GM23338 (cell line): ENCODE measurements at regions not wholly inside any gene's neighbourhood (a gene's known extent, or its start where the extent isn't known, plus 50 kb on each side); places are given as distances from the start of the nearest gene placed in this dataset.

Experiments used
- ATAC-seq: fragments of 200-7000 bp; cut with Tn5 transposase; 3 replicates; pipeline ENCODE4 v1.9.1; 2020
- DNase-seq: peaks from one replicate; pipeline ENCODE4 v3.0.0-alpha.2; 2015; ENCODE audit warnings: low spot score
- H2AFZ ChIP-seq: fragments of 200-600 bp; sonication (generic); 2 replicates; pipeline ENCODE4 v1.8.0; 2016; ENCODE audit warnings: antibody characterized with exemption, mild to moderate bottlenecking, moderate library complexity
- H3F3A ChIP-seq: fragments of 200-600 bp; sonication (generic); replicated peaks from 2 replicates; pipeline ENCODE4 v1.8.0; 2017; ENCODE audit warnings: antibody characterized with exemption, mixed run types, low read depth
- H3K27ac ChIP-seq: fragments of 200-600 bp; sonication (generic); 2 replicates; pipeline ENCODE4 v1.6.1; 2016; ENCODE audit warnings: low read depth
- H3K27me3 ChIP-seq: fragments of 200-600 bp; sonication (generic); 2 replicates; pipeline ENCODE4 v1.8.0; 2016; ENCODE audit warnings: mild to moderate bottlenecking, mixed run types, moderate library complexity; ENCODE audit not compliant: insufficient read depth
- H3K36me3 ChIP-seq: fragments of 200-600 bp; sonication (generic); 2 replicates; pipeline ENCODE4 v1.8.0; 2016; ENCODE audit warnings: mild to moderate bottlenecking; ENCODE audit not compliant: insufficient read depth
- H3K4me1 ChIP-seq: fragments of 200-600 bp; sonication (generic); 2 replicates; pipeline ENCODE4 v1.8.0; 2016; ENCODE audit warnings: mild to moderate bottlenecking, moderate library complexity; ENCODE audit not compliant: insufficient read depth
- H3K4me2 ChIP-seq: fragments of 200-600 bp; sonication (generic); 2 replicates; pipeline ENCODE4 v1.7.1; 2017; ENCODE audit warnings: mixed run types
- H3K4me3 ChIP-seq: fragments of 200-600 bp; sonication (generic); 2 replicates; pipeline ENCODE4 v1.6.1; 2016; ENCODE audit warnings: mixed run types
- H3K79me2 ChIP-seq: fragments of 200-600 bp; sonication (generic); replicated peaks from 2 replicates; pipeline ENCODE4 v1.8.0; 2017; ENCODE audit warnings: mild to moderate bottlenecking; ENCODE audit not compliant: insufficient read depth
- H3K9me2 ChIP-seq: fragments of 200-600 bp; sonication (generic); 2 replicates; pipeline ENCODE4 v1.8.0; 2017; ENCODE audit not compliant: insufficient read depth
- H4K20me1 ChIP-seq: fragments of 200-600 bp; sonication (generic); replicated peaks from 2 replicates; pipeline ENCODE4 v1.8.0; 2017; ENCODE audit warnings: mild to moderate bottlenecking; ENCODE audit not compliant: insufficient read depth
- H3K27ac Mint-ChIP-seq: 2 replicates; pipeline ENCODE4 v1.8.0; 2020; ENCODE audit warnings: inconsistent platforms, mild to moderate bottlenecking, moderate library complexity, mixed read lengths
- H3K27me3 Mint-ChIP-seq: 3 replicates; pipeline ENCODE4 v1.8.0; 2022; ENCODE audit warnings: low read depth, mild to moderate bottlenecking, moderate library complexity, mixed read lengths, inconsistent platforms; ENCODE audit not compliant: insufficient read depth, poor library complexity
- H3K36me3 Mint-ChIP-seq: 3 replicates; pipeline ENCODE4 v1.8.0; 2021; ENCODE audit warnings: low read depth, mild to moderate bottlenecking, inconsistent platforms, moderate library complexity, mixed read lengths
- H3K4me1 Mint-ChIP-seq: 3 replicates; pipeline ENCODE4 v1.8.0; 2020; ENCODE audit warnings: mild to moderate bottlenecking, inconsistent platforms, mixed read lengths
- H3K4me3 Mint-ChIP-seq: 3 replicates; pipeline ENCODE4 v1.8.0; 2021; ENCODE audit warnings: moderate library complexity, mild to moderate bottlenecking, inconsistent platforms, mixed read lengths
- H3K9me3 Mint-ChIP-seq: 3 replicates; pipeline ENCODE4 v1.8.0; 2020; ENCODE audit warnings: moderate library complexity, mild to moderate bottlenecking, inconsistent platforms, mixed read lengths
- CREB1 ChIP-seq: fragments of 250-450 bp; sonication (Bioruptor Pico); IDR thresholded peaks from 2 replicates; pipeline ENCODE4 v1.5.0; 2020; ENCODE audit warnings: low read depth, mild to moderate bottlenecking, moderate library complexity
- CTCF ChIP-seq, 2 experiments: fragments of 200-600 bp in 1 of 2; sonication (generic) in 1 of 2; conservative IDR thresholded peaks; 2 replicates each; pipeline versions ENCODE4 v1.5.1 to v1.6.1; 2016 to 2017; ENCODE audit warnings: antibody characterized with exemption in 2 of 2, low read depth in 2 of 2, mild to moderate bottlenecking in 2 of 2, moderate library complexity in 1 of 2
- EZH2 ChIP-seq: fragments of 200-600 bp; sonication (generic); IDR thresholded peaks from one replicate; pipeline ENCODE4 v1.8.0; 2017; ENCODE audit warnings: antibody characterized with exemption, mild to moderate bottlenecking, low read depth; ENCODE audit not compliant: unreplicated experiment
- EZH2phosphoT487 ChIP-seq: fragments of 200-600 bp; sonication (generic); IDR thresholded peaks from one replicate; pipeline ENCODE4 v1.8.1; 2018; ENCODE audit warnings: antibody characterized with exemption; ENCODE audit not compliant: unreplicated experiment
- JUNB ChIP-seq: IDR thresholded peaks from one replicate; pipeline ENCODE4 v1.6.1; 2016; ENCODE audit warnings: antibody characterized with exemption; ENCODE audit not compliant: unreplicated experiment
- POLR2AphosphoS5 ChIP-seq: IDR thresholded peaks from 2 replicates; pipeline ENCODE4 v1.6.1; 2016; ENCODE audit warnings: antibody characterized with exemption, low read depth
- STAT1 ChIP-seq: IDR thresholded peaks from one replicate; pipeline ENCODE4 v1.6.1; 2016; ENCODE audit warnings: antibody characterized with exemption; ENCODE audit not compliant: unreplicated experiment
- ZNF114 ChIP-seq: fragments of 250-450 bp; sonication (Bioruptor Pico); IDR thresholded peaks from 2 replicates; pipeline ENCODE4 v1.5.0; 2020; ENCODE audit warnings: mild to moderate bottlenecking, moderate library complexity
- TF ChIP-seq, protein P1 (sequence below): fragments of 250-450 bp; sonication (Bioruptor Pico); IDR thresholded peaks from 2 replicates; pipeline ENCODE4 v1.5.0; 2020; ENCODE audit warnings: mild to moderate bottlenecking, moderate library complexity

- H3K4me3 Mint-ChIP-seq: no peak overlapping the region
- DNase-seq: no peak
- Histone ChIP-seq H3F3A (no peaks in the 10 kb centered on the region), H4K20me1 (no peaks in the 10 kb centered on the region), H3K36me3 (no peaks in the 10 kb centered on the region), H2AFZ (0 out of 2 replicates have a peak overlapping the region, but pooled peaks have one; percentile 14), H3K4me1 (no peaks in the 10 kb centered on the region), H3K4me2 (no peak overlapping the region), H3K27me3 (no peaks in the 10 kb centered on the region), H3K27ac (no peak overlapping the region), H3K4me3 (no peak overlapping the region), H3K9me2 (0 out of 2 replicates have a peak, but pooled peaks cover 3% of the 10 kb centered on the region), H3K79me2 (no peaks in the 10 kb centered on the region)
- no peak overlapping the region for H3K27ac Mint-ChIP-seq
- H3K4me1 Mint-ChIP-seq: peaks cover 7% of the 10 kb centered on the region
- H3K36me3 Mint-ChIP-seq: no peaks in the 10 kb centered on the region
- H3K9me3 Mint-ChIP-seq: no peaks in the 10 kb centered on the region
- no peak for TF ChIP-seq EZH2
- no peak for TF ChIP-seq ZNF114 (CRISPR knock-in tag)
- TF ChIP-seq EZH2phosphoT487: no peak
- no peak for TF ChIP-seq JUNB
- ATAC-seq: no peak
- no peaks in the 10 kb centered on the region for H3K27me3 Mint-ChIP-seq
These were observed 54.8 kb upstream of the FOXB2 start for GRCh38 chr9:76964612-76965011.

DNA sequence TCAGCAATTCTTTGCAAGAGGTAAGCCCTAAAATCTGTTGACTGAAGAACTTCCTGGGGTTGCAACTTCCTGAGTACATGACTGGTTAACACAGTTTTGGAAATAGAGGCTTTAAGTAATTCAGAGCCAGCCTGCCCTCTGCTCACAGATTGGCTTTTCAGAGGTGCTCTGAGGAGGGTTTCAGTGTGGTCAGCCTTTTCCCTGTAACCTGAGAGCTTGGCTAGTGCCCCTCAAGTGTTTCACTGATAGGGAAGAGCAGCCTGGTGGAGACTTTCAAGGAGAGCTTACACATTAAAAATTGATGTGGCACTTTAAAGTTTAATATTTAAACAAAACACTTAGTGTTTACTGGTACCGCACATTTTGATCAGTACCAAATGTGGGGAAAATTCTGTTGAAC, 56.7 kb upstream of the FOXB2 start:
- Histone ChIP-seq H3K9me2 (0 out of 2 replicates have a peak, but pooled peaks cover 3% of the 10 kb centered on the region), H3K4me1 (no peaks in the 10 kb centered on the region), H3K27ac (no peak overlapping the region), H3K27me3 (no peaks in the 10 kb centered on the region), H3F3A (no peaks in the 10 kb centered on the region), H3K4me2 (no peak overlapping the region), H2AFZ (peak overlapping the region; percentile 54; the same call in 1 of the 2 replicates), H4K20me1 (no peaks in the 10 kb centered on the region), H3K36me3 (no peaks in the 10 kb centered on the region), H3K79me2 (no peaks in the 10 kb centered on the region), H3K4me3 (no peak overlapping the region)
- Mint-ChIP-seq H3K36me3 (no peaks in the 10 kb centered on the region), H3K4me1 (peaks cover 7% of the 10 kb centered on the region), H3K27me3 (no peaks in the 10 kb centered on the region), H3K4me3 (no peak overlapping the region), H3K9me3 (no peaks in the 10 kb centered on the region), H3K27ac (no peak overlapping the region; the same call in 1 of the 2 replicates)
- ATAC-seq: peak; percentile 80
- DNase-seq: peak; percentile 41
- TF ChIP-seq STAT1: no peak
- no peak for TF ChIP-seq ZNF114 (CRISPR knock-in tag)
- TF ChIP-seq CTCF (conservative IDR thresholded peaks at IDR 0.05; ENCODE audit: low read depth in 2 of 2): no peak
- TF ChIP-seq POLR2AphosphoS5: no peak
- TF ChIP-seq EZH2phosphoT487: no peak

DNA sequence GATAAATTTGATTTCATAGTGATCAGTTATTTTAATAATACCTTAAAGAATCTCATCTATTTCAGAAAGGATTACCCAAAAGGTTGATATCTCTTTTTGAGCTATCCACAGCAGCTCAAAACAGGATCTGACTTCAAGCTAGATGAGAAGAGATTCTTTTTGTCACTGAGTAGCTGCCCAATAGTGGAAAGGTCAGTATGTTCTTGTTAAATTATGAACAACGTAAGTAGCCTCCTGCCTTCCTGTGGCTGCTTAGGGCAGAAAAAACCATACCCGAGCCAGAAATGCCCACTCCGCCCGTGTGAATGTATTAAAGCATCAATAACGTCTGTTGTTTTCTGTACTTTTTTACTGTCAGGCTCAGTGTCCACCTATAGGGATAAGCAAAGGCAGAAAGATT, 51.3 kb upstream of the PRUNE2 start:
- no peak overlapping the region for H3K4me2 ChIP-seq
- no peaks in the 10 kb centered on the region for H3F3A ChIP-seq
- no peak overlapping the region for H3K27ac Mint-ChIP-seq
- no peaks in the 10 kb centered on the region for H3K9me2 ChIP-seq
- H3K4me3 Mint-ChIP-seq: no peak overlapping the region
- no peak for ATAC-seq
- no peaks in the 10 kb centered on the region for H3K4me1 ChIP-seq
- H3K27me3 ChIP-seq: no peaks in the 10 kb centered on the region
- peaks cover under 1% of the 10 kb centered on the region; the same call in 1 of the 3 replicates for H3K4me1 Mint-ChIP-seq
- H3K79me2 ChIP-seq: no peaks in the 10 kb centered on the region
- H3K36me3 Mint-ChIP-seq: no peaks in the 10 kb centered on the region; the same call in 2 of the 3 replicates
- no peak overlapping the region for H3K27ac ChIP-seq
- H2AFZ ChIP-seq: no peak overlapping the region
- no peak for TF ChIP-seq CREB1 (CRISPR knock-in tag)
- TF ChIP-seq, protein P1, sequence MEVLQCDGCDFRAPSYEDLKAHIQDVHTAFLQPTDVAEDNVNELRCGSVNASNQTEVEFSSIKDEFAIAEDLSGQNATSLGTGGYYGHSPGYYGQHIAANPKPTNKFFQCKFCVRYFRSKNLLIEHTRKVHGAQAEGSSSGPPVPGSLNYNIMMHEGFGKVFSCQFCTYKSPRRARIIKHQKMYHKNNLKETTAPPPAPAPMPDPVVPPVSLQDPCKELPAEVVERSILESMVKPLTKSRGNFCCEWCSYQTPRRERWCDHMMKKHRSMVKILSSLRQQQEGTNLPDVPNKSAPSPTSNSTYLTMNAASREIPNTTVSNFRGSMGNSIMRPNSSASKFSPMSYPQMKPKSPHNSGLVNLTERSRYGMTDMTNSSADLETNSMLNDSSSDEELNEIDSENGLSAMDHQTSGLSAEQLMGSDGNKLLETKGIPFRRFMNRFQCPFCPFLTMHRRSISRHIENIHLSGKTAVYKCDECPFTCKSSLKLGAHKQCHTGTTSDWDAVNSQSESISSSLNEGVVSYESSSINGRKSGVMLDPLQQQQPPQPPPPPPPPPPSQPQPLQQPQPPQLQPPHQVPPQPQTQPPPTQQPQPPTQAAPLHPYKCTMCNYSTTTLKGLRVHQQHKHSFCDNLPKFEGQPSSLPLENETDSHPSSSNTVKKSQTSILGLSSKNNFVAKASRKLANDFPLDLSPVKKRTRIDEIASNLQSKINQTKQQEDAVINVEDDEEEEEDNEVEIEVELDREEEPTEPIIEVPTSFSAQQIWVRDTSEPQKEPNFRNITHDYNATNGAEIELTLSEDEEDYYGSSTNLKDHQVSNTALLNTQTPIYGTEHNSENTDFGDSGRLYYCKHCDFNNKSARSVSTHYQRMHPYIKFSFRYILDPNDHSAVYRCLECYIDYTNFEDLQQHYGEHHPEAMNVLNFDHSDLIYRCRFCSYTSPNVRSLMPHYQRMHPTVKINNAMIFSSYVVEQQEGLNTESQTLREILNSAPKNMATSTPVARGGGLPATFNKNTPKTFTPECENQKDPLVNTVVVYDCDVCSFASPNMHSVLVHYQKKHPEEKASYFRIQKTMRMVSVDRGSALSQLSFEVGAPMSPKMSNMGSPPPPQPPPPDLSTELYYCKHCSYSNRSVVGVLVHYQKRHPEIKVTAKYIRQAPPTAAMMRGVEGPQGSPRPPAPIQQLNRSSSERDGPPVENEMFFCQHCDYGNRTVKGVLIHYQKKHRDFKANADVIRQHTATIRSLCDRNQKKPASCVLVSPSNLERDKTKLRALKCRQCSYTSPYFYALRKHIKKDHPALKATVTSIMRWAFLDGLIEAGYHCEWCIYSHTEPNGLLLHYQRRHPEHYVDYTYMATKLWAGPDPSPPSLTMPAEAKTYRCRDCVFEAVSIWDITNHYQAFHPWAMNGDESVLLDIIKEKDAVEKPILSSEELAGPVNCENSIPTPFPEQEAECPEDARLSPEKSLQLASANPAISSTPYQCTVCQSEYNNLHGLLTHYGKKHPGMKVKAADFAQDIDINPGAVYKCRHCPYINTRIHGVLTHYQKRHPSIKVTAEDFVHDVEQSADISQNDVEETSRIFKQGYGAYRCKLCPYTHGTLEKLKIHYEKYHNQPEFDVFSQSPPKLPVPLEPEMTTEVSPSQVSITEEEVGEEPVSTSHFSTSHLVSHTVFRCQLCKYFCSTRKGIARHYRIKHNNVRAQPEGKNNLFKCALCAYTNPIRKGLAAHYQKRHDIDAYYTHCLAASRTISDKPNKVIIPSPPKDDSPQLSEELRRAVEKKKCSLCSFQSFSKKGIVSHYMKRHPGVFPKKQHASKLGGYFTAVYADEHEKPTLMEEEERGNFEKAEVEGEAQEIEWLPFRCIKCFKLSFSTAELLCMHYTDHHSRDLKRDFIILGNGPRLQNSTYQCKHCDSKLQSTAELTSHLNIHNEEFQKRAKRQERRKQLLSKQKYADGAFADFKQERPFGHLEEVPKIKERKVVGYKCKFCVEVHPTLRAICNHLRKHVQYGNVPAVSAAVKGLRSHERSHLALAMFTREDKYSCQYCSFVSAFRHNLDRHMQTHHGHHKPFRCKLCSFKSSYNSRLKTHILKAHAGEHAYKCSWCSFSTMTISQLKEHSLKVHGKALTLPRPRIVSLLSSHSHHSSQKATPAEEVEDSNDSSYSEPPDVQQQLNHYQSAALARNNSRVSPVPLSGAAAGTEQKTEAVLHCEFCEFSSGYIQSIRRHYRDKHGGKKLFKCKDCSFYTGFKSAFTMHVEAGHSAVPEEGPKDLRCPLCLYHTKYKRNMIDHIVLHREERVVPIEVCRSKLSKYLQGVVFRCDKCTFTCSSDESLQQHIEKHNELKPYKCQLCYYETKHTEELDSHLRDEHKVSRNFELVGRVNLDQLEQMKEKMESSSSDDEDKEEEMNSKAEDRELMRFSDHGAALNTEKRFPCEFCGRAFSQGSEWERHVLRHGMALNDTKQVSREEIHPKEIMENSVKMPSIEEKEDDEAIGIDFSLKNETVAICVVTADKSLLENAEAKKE (CRISPR knock-in tag): no peak
- H3K4me3 ChIP-seq: no peak overlapping the region
- peaks cover 7% of the 10 kb centered on the region for H3K27me3 Mint-ChIP-seq
- peaks cover 8% of the 10 kb centered on the region; the same call in 1 of the 2 replicates for H3K36me3 ChIP-seq
- no peak for DNase-seq
- no peaks in the 10 kb centered on the region for H4K20me1 ChIP-seq
- peaks cover 16% of the 10 kb centered on the region for H3K9me3 Mint-ChIP-seq
